GM23338 (cell line): ENCODE measurements at regions not wholly inside any gene's neighbourhood (a gene's known extent, or its start where the extent isn't known, plus 50 kb on each side); places are given as distances from the start of the nearest gene placed in this dataset.

Experiments
- ATAC-seq: fragments of 200-7000 bp; cut with Tn5 transposase; 3 replicates; pipeline ENCODE4 v1.9.1; 2020
- DNase-seq: peaks from one replicate; pipeline ENCODE4 v3.0.0-alpha.2; 2015; ENCODE audit warnings: low spot score
- H2AFZ ChIP-seq: fragments of 200-600 bp; sonication (generic); 2 replicates; pipeline ENCODE4 v1.8.0; 2016; ENCODE audit warnings: antibody characterized with exemption, mild to moderate bottlenecking, moderate library complexity
- H3F3A ChIP-seq: fragments of 200-600 bp; sonication (generic); replicated peaks from 2 replicates; pipeline ENCODE4 v1.8.0; 2017; ENCODE audit warnings: antibody characterized with exemption, mixed run types, low read depth
- H3K27ac ChIP-seq: fragments of 200-600 bp; sonication (generic); 2 replicates; pipeline ENCODE4 v1.6.1; 2016; ENCODE audit warnings: low read depth
- H3K27me3 ChIP-seq: fragments of 200-600 bp; sonication (generic); 2 replicates; pipeline ENCODE4 v1.8.0; 2016; ENCODE audit warnings: mild to moderate bottlenecking, mixed run types, moderate library complexity; ENCODE audit not compliant: insufficient read depth
- H3K36me3 ChIP-seq: fragments of 200-600 bp; sonication (generic); 2 replicates; pipeline ENCODE4 v1.8.0; 2016; ENCODE audit warnings: mild to moderate bottlenecking; ENCODE audit not compliant: insufficient read depth
- H3K4me1 ChIP-seq: fragments of 200-600 bp; sonication (generic); 2 replicates; pipeline ENCODE4 v1.8.0; 2016; ENCODE audit warnings: mild to moderate bottlenecking, moderate library complexity; ENCODE audit not compliant: insufficient read depth
- H3K4me2 ChIP-seq: fragments of 200-600 bp; sonication (generic); 2 replicates; pipeline ENCODE4 v1.7.1; 2017; ENCODE audit warnings: mixed run types
- H3K4me3 ChIP-seq: fragments of 200-600 bp; sonication (generic); 2 replicates; pipeline ENCODE4 v1.6.1; 2016; ENCODE audit warnings: mixed run types
- H3K79me2 ChIP-seq: fragments of 200-600 bp; sonication (generic); replicated peaks from 2 replicates; pipeline ENCODE4 v1.8.0; 2017; ENCODE audit warnings: mild to moderate bottlenecking; ENCODE audit not compliant: insufficient read depth
- H3K9me2 ChIP-seq: fragments of 200-600 bp; sonication (generic); 2 replicates; pipeline ENCODE4 v1.8.0; 2017; ENCODE audit not compliant: insufficient read depth
- H4K20me1 ChIP-seq: fragments of 200-600 bp; sonication (generic); replicated peaks from 2 replicates; pipeline ENCODE4 v1.8.0; 2017; ENCODE audit warnings: mild to moderate bottlenecking; ENCODE audit not compliant: insufficient read depth
- H3K27ac Mint-ChIP-seq: 2 replicates; pipeline ENCODE4 v1.8.0; 2020; ENCODE audit warnings: inconsistent platforms, mild to moderate bottlenecking, moderate library complexity, mixed read lengths
- H3K27me3 Mint-ChIP-seq: 3 replicates; pipeline ENCODE4 v1.8.0; 2022; ENCODE audit warnings: low read depth, mild to moderate bottlenecking, moderate library complexity, mixed read lengths, inconsistent platforms; ENCODE audit not compliant: insufficient read depth, poor library complexity
- H3K36me3 Mint-ChIP-seq: 3 replicates; pipeline ENCODE4 v1.8.0; 2021; ENCODE audit warnings: low read depth, mild to moderate bottlenecking, inconsistent platforms, moderate library complexity, mixed read lengths
- H3K4me1 Mint-ChIP-seq: 3 replicates; pipeline ENCODE4 v1.8.0; 2020; ENCODE audit warnings: mild to moderate bottlenecking, inconsistent platforms, mixed read lengths
- H3K4me3 Mint-ChIP-seq: 3 replicates; pipeline ENCODE4 v1.8.0; 2021; ENCODE audit warnings: moderate library complexity, mild to moderate bottlenecking, inconsistent platforms, mixed read lengths
- H3K9me3 Mint-ChIP-seq: 3 replicates; pipeline ENCODE4 v1.8.0; 2020; ENCODE audit warnings: moderate library complexity, mild to moderate bottlenecking, inconsistent platforms, mixed read lengths
- CREB1 ChIP-seq: fragments of 250-450 bp; sonication (Bioruptor Pico); IDR thresholded peaks from 2 replicates; pipeline ENCODE4 v1.5.0; 2020; ENCODE audit warnings: low read depth, mild to moderate bottlenecking, moderate library complexity
- CTCF ChIP-seq, 2 experiments: fragments of 200-600 bp in 1 of 2; sonication (generic) in 1 of 2; conservative IDR thresholded peaks; 2 replicates each; pipeline versions ENCODE4 v1.5.1 to v1.6.1; 2016 to 2017; ENCODE audit warnings: antibody characterized with exemption in 2 of 2, low read depth in 2 of 2, mild to moderate bottlenecking in 2 of 2, moderate library complexity in 1 of 2
- ETS1 ChIP-seq: IDR thresholded peaks from 2 replicates; pipeline ENCODE4 v1.6.1; 2016; ENCODE audit warnings: antibody characterized with exemption
- EZH2 ChIP-seq: fragments of 200-600 bp; sonication (generic); IDR thresholded peaks from one replicate; pipeline ENCODE4 v1.8.0; 2017; ENCODE audit warnings: antibody characterized with exemption, mild to moderate bottlenecking, low read depth; ENCODE audit not compliant: unreplicated experiment
- EZH2phosphoT487 ChIP-seq: fragments of 200-600 bp; sonication (generic); IDR thresholded peaks from one replicate; pipeline ENCODE4 v1.8.1; 2018; ENCODE audit warnings: antibody characterized with exemption; ENCODE audit not compliant: unreplicated experiment
- JUNB ChIP-seq: IDR thresholded peaks from one replicate; pipeline ENCODE4 v1.6.1; 2016; ENCODE audit warnings: antibody characterized with exemption; ENCODE audit not compliant: unreplicated experiment
- NANOG ChIP-seq: IDR thresholded peaks from 2 replicates; pipeline ENCODE4 v1.6.1; 2016; ENCODE audit warnings: antibody characterized with exemption, borderline replicate concordance
- POLR2AphosphoS5 ChIP-seq: IDR thresholded peaks from 2 replicates; pipeline ENCODE4 v1.6.1; 2016; ENCODE audit warnings: antibody characterized with exemption, low read depth
- REST ChIP-seq: IDR thresholded peaks from one replicate; pipeline ENCODE4 v1.6.1; 2018; ENCODE audit warnings: antibody characterized with exemption; ENCODE audit not compliant: unreplicated experiment
- STAT1 ChIP-seq: IDR thresholded peaks from one replicate; pipeline ENCODE4 v1.6.1; 2016; ENCODE audit warnings: antibody characterized with exemption; ENCODE audit not compliant: unreplicated experiment
- ZNF114 ChIP-seq: fragments of 250-450 bp; sonication (Bioruptor Pico); IDR thresholded peaks from 2 replicates; pipeline ENCODE4 v1.5.0; 2020; ENCODE audit warnings: mild to moderate bottlenecking, moderate library complexity
- ZNF331 ChIP-seq: fragments of 250-450 bp; sonication (Bioruptor Pico); IDR thresholded peaks from 2 replicates; pipeline ENCODE4 v1.5.0; 2020; ENCODE audit warnings: low read depth, mild to moderate bottlenecking, moderate library complexity
- ZNF462 ChIP-seq: fragments of 250-450 bp; sonication (Bioruptor Pico); IDR thresholded peaks from 2 replicates; pipeline ENCODE4 v1.5.0; 2020; ENCODE audit warnings: mild to moderate bottlenecking, moderate library complexity

- no peak for ATAC-seq
- Histone ChIP-seq H3K27me3 (no peaks in the 10 kb centered on the region), H3K4me1 (no peaks in the 10 kb centered on the region; the same call in 1 of the 2 replicates), H3K9me2 (no peaks in the 10 kb centered on the region), H3K4me2 (no peak overlapping the region), H3K27ac (no peak overlapping the region), H3F3A (no peaks in the 10 kb centered on the region), H3K4me3 (no peak overlapping the region), H4K20me1 (no peaks in the 10 kb centered on the region), H3K36me3 (no peaks in the 10 kb centered on the region), H2AFZ (no peak overlapping the region), H3K79me2 (no peaks in the 10 kb centered on the region)
- H3K27ac Mint-ChIP-seq: no peak overlapping the region
- peaks cover 8% of the 10 kb centered on the region; the same call in 2 of the 3 replicates for H3K4me1 Mint-ChIP-seq
- TF ChIP-seq CREB1 (CRISPR knock-in tag) (no peak), ETS1 (no peak), STAT1 (no peak), EZH2 (no peak), POLR2AphosphoS5 (no peak), JUNB (no peak), REST (no peak), ZNF114 (CRISPR knock-in tag) (no peak), ZNF462 (CRISPR knock-in tag) (no peak), NANOG (no peak), ZNF331 (no peak), EZH2phosphoT487 (no peak), CTCF (conservative IDR thresholded peaks at IDR 0.05; ENCODE audit: low read depth in 2 of 2) (no peak)
- H3K36me3 Mint-ChIP-seq: no peaks in the 10 kb centered on the region
- no peak overlapping the region for H3K4me3 Mint-ChIP-seq
- no peak for DNase-seq
- H3K27me3 Mint-ChIP-seq: no peaks in the 10 kb centered on the region
- no peaks in the 10 kb centered on the region for H3K9me3 Mint-ChIP-seq
Observed at GRCh38 chr2:238557936-238558335, 131.2 kb downstream of the ASB1 start.
